AG04450 (cell line): ENCODE measurements at regions not wholly inside any gene's neighbourhood (a gene's known extent, or its start where the extent isn't known, plus 50 kb on each side); places are given as distances from the start of the nearest gene placed in this dataset.

ENCODE experiments used
- CTCF ChIA-PET: fragments of 300-600, 350-600 bp; formaldehyde crosslinking; extraction: SDS; loops from one replicate; lab custom pipeline; 2022; ENCODE audit warnings: antibody characterized with exemption, inconsistent platforms; lab: Charles Lee
- POLR2A ChIA-PET: fragments of 350-600 bp; formaldehyde crosslinking; extraction: SDS; loops from one replicate; lab custom pipeline; 2021; ENCODE audit warnings: antibody characterized with exemption, inconsistent platforms; lab: Yijun Ruan, JAX
- DNase-seq: peaks from one replicate; pipeline ENCODE4 v3.0.0-alpha.2; 2011; ENCODE audit warnings: low read depth, low spot score
- H3K27ac ChIP-seq: one replicate; pipeline ENCODE4 v1.5.1; 2012; ENCODE audit warnings: low read depth, low read length, control low read depth
- H3K27me3 ChIP-seq: one replicate; pipeline ENCODE4 v1.6.0; 2012; ENCODE audit warnings: low read length; ENCODE audit not compliant: control insufficient read depth, insufficient read depth
- H3K4me3 ChIP-seq: 2 replicates; pipeline ENCODE4 v1.5.1; 2011; ENCODE audit warnings: mild to moderate bottlenecking, low read depth, low read length, control low read depth
- H3K9me3 ChIP-seq: 2 replicates; pipeline ENCODE4 v1.5.1; 2012; ENCODE audit warnings: low read length; ENCODE audit not compliant: control insufficient read depth, insufficient read depth
- CTCF ChIP-seq: IDR thresholded peaks from 2 replicates; pipeline ENCODE4 v1.5.1; 2011; ENCODE audit warnings: low read depth, low read length, control low read depth, inconsistent platforms

- no peak overlapping the region for H3K4me3 ChIP-seq
- no peak for TF ChIP-seq CTCF
- H3K27ac ChIP-seq, result no peak overlapping the region
- DNase-seq, result no peak
- ChIA-PET CTCF (no interaction called here), POLR2A (no interaction called here)
- peaks cover 88% of the 10 kb centered on the region for H3K9me3 ChIP-seq
- H3K27me3 ChIP-seq, result no peaks in the 10 kb centered on the region
Measured at GRCh38 chr22:48826546-48826945, 1001.1 kb downstream of the BRD1 start.

- POLR2A ChIA-PET, result no interaction called here
- Histone ChIP-seq H3K9me3 (peaks cover 93% of the 10 kb centered on the region), H3K4me3 (no peak overlapping the region), H3K27ac (no peak overlapping the region), H3K27me3 (no peaks in the 10 kb centered on the region)
- no peak for TF ChIP-seq CTCF
- no peak for DNase-seq
- CTCF ChIA-PET, result no interaction called here
Measured at GRCh38 chr22:48825802-48826520, 1001.7 kb downstream of the BRD1 start.

DNA sequence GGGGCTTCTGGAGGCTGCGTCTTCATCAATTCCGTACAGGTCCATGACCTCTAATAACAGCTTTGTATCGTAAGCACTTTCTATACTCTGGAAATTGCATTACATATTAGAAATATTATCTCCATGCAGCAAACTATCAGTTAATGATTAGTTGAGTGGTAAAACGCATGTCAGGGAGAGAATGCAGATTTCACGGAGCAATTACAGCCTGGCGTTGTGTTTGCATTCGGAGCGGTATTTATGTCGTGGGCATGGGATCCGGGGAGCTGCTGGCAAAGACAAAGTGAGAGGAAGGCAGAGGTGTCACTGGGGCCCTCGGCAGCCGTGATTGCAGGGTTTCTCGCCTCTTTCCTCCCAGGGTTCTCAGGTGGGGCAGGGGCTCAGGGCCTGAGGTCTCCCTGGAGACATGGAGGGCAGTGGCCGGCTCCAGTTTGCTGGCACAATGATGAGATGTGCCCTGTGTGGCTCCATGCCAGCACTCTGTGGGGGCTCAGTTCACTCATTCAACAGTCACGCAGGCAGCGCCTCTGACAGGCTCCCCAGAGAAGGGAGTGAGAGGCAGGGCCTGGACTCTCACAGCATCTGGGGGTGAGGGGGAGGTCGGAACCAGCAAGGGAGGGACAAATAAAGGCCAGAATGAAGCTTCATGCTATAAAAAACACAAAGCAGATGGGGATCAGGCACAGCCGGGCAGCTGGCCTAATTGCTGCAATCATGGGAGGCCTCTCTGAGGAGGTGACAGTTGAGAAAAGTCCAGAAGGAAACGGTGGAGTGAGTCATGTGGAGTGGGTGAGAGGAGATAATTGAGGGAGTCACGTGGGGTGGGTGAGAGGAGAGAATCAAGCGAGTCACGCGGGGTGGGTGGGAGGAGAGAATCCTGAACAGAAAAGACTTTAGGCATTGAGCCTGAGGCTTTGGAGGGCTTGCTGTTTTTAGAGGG is 1002.7 kb downstream of the BRD1 start:
- no peak overlapping the region for H3K27ac ChIP-seq
- TF ChIP-seq CTCF, result no peak
- H3K4me3 ChIP-seq, result no peak overlapping the region
- no peaks in the 10 kb centered on the region for H3K27me3 ChIP-seq
- peaks cover 97% of the 10 kb centered on the region for H3K9me3 ChIP-seq
- CTCF ChIA-PET, result no interaction called here
- POLR2A ChIA-PET, result no interaction called here
- DNase-seq, result no peak

DNA sequence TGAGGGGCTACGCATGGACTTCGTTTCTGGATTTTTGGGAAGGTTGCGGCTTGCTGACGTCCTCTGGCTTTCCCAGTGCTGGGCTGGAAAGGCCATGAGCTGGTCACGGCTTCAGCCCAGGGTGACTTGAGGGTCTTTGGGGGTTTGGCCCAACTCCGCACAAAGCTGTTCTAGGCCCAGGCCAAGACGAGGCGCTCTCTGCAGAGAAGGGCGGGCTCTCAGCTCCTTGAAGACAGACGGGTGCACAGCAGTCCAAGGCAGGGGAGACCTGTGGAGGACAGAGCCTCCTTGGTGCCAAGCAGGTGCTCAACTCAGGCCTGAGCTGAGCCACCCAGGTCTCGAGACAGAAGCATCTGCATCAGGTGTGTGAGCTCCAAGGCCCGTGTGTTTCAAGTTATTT is 1003.7 kb downstream of the BRD1 start:
- Histone ChIP-seq H3K27ac (no peak overlapping the region), H3K4me3 (no peak overlapping the region), H3K9me3 (peaks cover 98% of the 10 kb centered on the region), H3K27me3 (no peaks in the 10 kb centered on the region)
- no peak for DNase-seq
- no peak for TF ChIP-seq CTCF
- CTCF ChIA-PET, result no interaction called here
- POLR2A ChIA-PET, result no interaction called here
